Activated CD8-positive, alpha-beta T cell treated with anti-CD3 and anti-CD28 coated beads for 36 hours (primary cell): ENCODE measurements at regions not wholly inside any gene's neighbourhood (a gene's known extent, or its start where the extent isn't known, plus 50 kb on each side); places are given as distances from the start of the nearest gene placed in this dataset.
A peak's percentile ranks its signal among the peaks of the same experiment; 100 is the strongest.

Source experiments
- ATAC-seq: fragments of 200-7000 bp; cut with Tn5 transposase; one replicate; pipeline ENCODE4 v1.10.0; 2021; ENCODE audit warnings: mild to moderate bottlenecking, moderate library complexity
- CTCF ChIA-PET: fragments of 350-600 bp; sonication (Branson Sonifier 250); formaldehyde crosslinking; loops from one replicate; lab custom pipeline; 2021; ENCODE audit warnings: antibody characterized with exemption; lab: Charles Lee
- POLR2A ChIA-PET: fragments of 350-600 bp; sonication (Branson Sonifier 250); formaldehyde crosslinking; loops from one replicate; lab custom pipeline; 2021; ENCODE audit warnings: antibody characterized with exemption; lab: Charles Lee
- DNase-seq: peaks from one replicate; pipeline ENCODE4 v3.0.0-alpha.2; 2020
- H3K27ac Mint-ChIP-seq: one replicate; pipeline ENCODE4 v1.8.0; 2021; ENCODE audit warnings: mild to moderate bottlenecking, mixed read lengths
- H3K27me3 Mint-ChIP-seq: one replicate; pipeline ENCODE4 v1.8.0; 2021; ENCODE audit warnings: mixed read lengths
- H3K36me3 Mint-ChIP-seq: one replicate; pipeline ENCODE4 v1.8.0; 2021; ENCODE audit warnings: low read depth, mixed read lengths
- H3K4me1 Mint-ChIP-seq: one replicate; pipeline ENCODE4 v1.8.0; 2021; ENCODE audit warnings: low read depth, mixed read lengths
- H3K4me3 Mint-ChIP-seq: one replicate; pipeline ENCODE4 v1.8.0; 2021; ENCODE audit warnings: mild to moderate bottlenecking, moderate library complexity, mixed read lengths
- H3K9me3 Mint-ChIP-seq: one replicate; pipeline ENCODE4 v1.8.0; 2021; ENCODE audit warnings: mixed read lengths
- CTCF ChIP-seq: fragments of 200-600 bp; IDR thresholded peaks from one replicate; pipeline ENCODE4 v1.8.0; 2022; ENCODE audit warnings: antibody characterized with exemption, mild to moderate bottlenecking
- intact Hi-C: fragments of 100-400 bp; cut with micrococcal nuclease; formaldehyde crosslinking; loops from one replicate; pipeline ENCODE4 v1.10.0; 2022

GRCh38 chrX:20352504-20352903, 85.8 kb upstream of the RPS6KA3 start:
- ChIA-PET POLR2A (no interaction called here), CTCF (no interaction called here)
- Mint-ChIP-seq H3K4me1 (peaks cover 23% of the 10 kb centered on the region), H3K36me3 (no peaks in the 10 kb centered on the region), H3K4me3 (no peak overlapping the region), H3K27ac (no peak overlapping the region), H3K9me3 (no peaks in the 10 kb centered on the region), H3K27me3 (no peaks in the 10 kb centered on the region)
- ATAC-seq (peak; percentile 31), DNase-seq (no peak)
- no peak for TF ChIP-seq CTCF
- intact Hi-C loops, result no loop called here

- intact Hi-C loops, result no loop called here
- no peaks in the 10 kb centered on the region for H3K9me3 Mint-ChIP-seq
- no peak for ATAC-seq
- DNase-seq, result no peak
- no peak overlapping the region for H3K27ac Mint-ChIP-seq
- no peaks in the 10 kb centered on the region for H3K27me3 Mint-ChIP-seq
- no peaks in the 10 kb centered on the region for H3K36me3 Mint-ChIP-seq
- no peak overlapping the region for H3K4me3 Mint-ChIP-seq
- ChIA-PET POLR2A (no interaction called here), CTCF (no interaction called here)
- no peak for TF ChIP-seq CTCF
- peaks cover 23% of the 10 kb centered on the region for H3K4me1 Mint-ChIP-seq
Measured at GRCh38 chrX:20350596-20350995, 83.9 kb upstream of the RPS6KA3 start.

GRCh38 chrX:20348139-20348538, 81.4 kb upstream of the RPS6KA3 start:
- Mint-ChIP-seq H3K9me3 (no peaks in the 10 kb centered on the region), H3K4me3 (no peak overlapping the region), H3K27me3 (no peaks in the 10 kb centered on the region), H3K36me3 (no peaks in the 10 kb centered on the region), H3K27ac (no peak overlapping the region), H3K4me1 (peaks cover 6% of the 10 kb centered on the region)
- intact Hi-C loops, result no loop called here
- ChIA-PET POLR2A (no interaction called here), CTCF (no interaction called here)
- no peak for DNase-seq
- no peak for ATAC-seq
- TF ChIP-seq CTCF, result no peak

- POLR2A ChIA-PET, result no interaction called here
- CTCF ChIA-PET, result no interaction called here
- ATAC-seq (no peak), DNase-seq (no peak)
- H3K36me3 Mint-ChIP-seq, result no peaks in the 10 kb centered on the region
- intact Hi-C loops, result no loop called here
- no peaks in the 10 kb centered on the region for H3K9me3 Mint-ChIP-seq
- H3K27ac Mint-ChIP-seq, result no peak overlapping the region
- no peak for TF ChIP-seq CTCF
- H3K4me1 Mint-ChIP-seq, result peaks cover 1% of the 10 kb centered on the region
- H3K4me3 Mint-ChIP-seq, result no peak overlapping the region
- no peaks in the 10 kb centered on the region for H3K27me3 Mint-ChIP-seq
Measured at GRCh38 chrX:20347481-20347880, 80.8 kb upstream of the RPS6KA3 start.

- no peaks in the 10 kb centered on the region for H3K36me3 Mint-ChIP-seq
- H3K4me1 Mint-ChIP-seq, result peaks cover 30% of the 10 kb centered on the region
- ATAC-seq (peak; percentile 66), DNase-seq (peak; percentile 48)
- no peaks in the 10 kb centered on the region for H3K27me3 Mint-ChIP-seq
- TF ChIP-seq CTCF, result no peak
- H3K27ac Mint-ChIP-seq, result no peak overlapping the region
- POLR2A ChIA-PET, result no interaction called here
- intact Hi-C loops, result no loop called here
- no peak overlapping the region for H3K4me3 Mint-ChIP-seq
- CTCF ChIA-PET, result no interaction called here
- H3K9me3 Mint-ChIP-seq, result no peaks in the 10 kb centered on the region
Measured at GRCh38 chrX:20333672-20334071, 67.0 kb upstream of the RPS6KA3 start.
